ENCODE measurements at regions not wholly inside any gene's neighbourhood (a gene's known extent, or its start where the extent isn't known, plus 50 kb on each side); places are given as distances from the start of the nearest gene placed in this dataset.
A peak's percentile ranks its signal among the peaks of the same experiment; 100 is the strongest.

GRCh38 chr9:78539188-78539587 is 242.3 kb downstream of the PSAT1 start:
- WGBS, 2 experiments (ENCODE audit: extremely low coverage in 1 of 2, insufficient coverage in 1 of 2, insufficient read length in 1 of 2, insufficient replicate concordance in 2 of 2, low coverage in 1 of 2, low lambda C conversion rate in 2 of 2, missing lambda C conversion rate in 1 of 2), result 95% methylated on average over 3 of the region's 3 CpGs; no CpG with 5 or more reads in 1 of the 2 experiments
- Histone ChIP-seq H3K4me2 (ENCODE audit: insufficient read depth in 1 of 2, low read depth in 2 of 2, low read length in 2 of 2) (no peak overlapping the region), H3K9me3 (ENCODE audit: insufficient read depth in 2 of 2, low read depth in 1 of 2, low read length in 1 of 2) (no peaks in the 10 kb centered on the region), H2BK5ac (ENCODE audit: low read depth, low read length) (no peak overlapping the region), H2BK20ac (ENCODE audit: low read length) (no peak overlapping the region; the same call in 1 of the 2 replicates), H3K27me3 (replicated peaks in 1 of 4; ENCODE audit: control insufficient read depth in 3 of 4, extremely low read depth in 1 of 4, insufficient read depth in 3 of 4, low read length in 3 of 4) (no peaks in the 10 kb centered on the region), H3K23ac (ENCODE audit: insufficient read length) (no peak overlapping the region), H4K5ac (ENCODE audit: insufficient read length, low read depth, low read length) (no peak overlapping the region), H3K14ac (ENCODE audit: insufficient read length) (no peak overlapping the region), H3K9ac (replicated peaks in 1 of 4; ENCODE audit: extremely low read depth in 1 of 4, low read depth in 3 of 4, low read length in 3 of 4) (no peak overlapping the region), H2BK15ac (ENCODE audit: low read length) (no peak overlapping the region), H3K23me2 (ENCODE audit: low read depth, low read length) (no peaks in the 10 kb centered on the region), H3K36me3 (ENCODE audit: control insufficient read depth in 2 of 4, insufficient read depth in 4 of 4, low read length in 3 of 4) (no peaks in the 10 kb centered on the region), H2AK5ac (ENCODE audit: low read depth, low read length) (no peak overlapping the region), H3K79me1 (ENCODE audit: low read depth, low read length) (no peaks in the 10 kb centered on the region), H3K56ac (replicated peaks; ENCODE audit: insufficient read length, low read depth, low read length) (no peak overlapping the region), H3K4me3 (ENCODE audit: extremely low read depth in 1 of 4, insufficient read depth in 2 of 4, low read depth in 3 of 4, low read length in 4 of 4) (no peak overlapping the region), H4K20me1 (replicated peaks in 1 of 2; ENCODE audit: control insufficient read depth in 1 of 2, insufficient read depth in 2 of 2, low read length in 2 of 2) (no peaks in the 10 kb centered on the region), H4K91ac (replicated peaks; ENCODE audit: insufficient read length, low read length) (peak overlapping the region; percentile 17), H3K18ac (ENCODE audit: extremely low read depth, low read length) (no peak overlapping the region), H3K79me2 (ENCODE audit: control insufficient read depth in 1 of 2, insufficient read depth in 2 of 2, low read length in 2 of 2) (no peaks in the 10 kb centered on the region), H3K4ac (replicated peaks; ENCODE audit: insufficient read length, low read depth, low read length) (no peak overlapping the region), H4K8ac (ENCODE audit: extremely low read depth, insufficient read depth, low read length) (no peak overlapping the region), H2AFZ (ENCODE audit: low read length) (no peak overlapping the region), H3K4me1 (replicated peaks in 1 of 4; ENCODE audit: control insufficient read depth in 3 of 4, insufficient read depth in 4 of 4, low read length in 3 of 4) (peaks cover 5 to 18% (median 10%) of the 10 kb centered on the region in 4 experiments), H3K27ac (ENCODE audit: low read depth, low read length) (no peak overlapping the region), H2BK12ac (ENCODE audit: low read depth, low read length) (no peak overlapping the region), H2BK120ac (replicated peaks; ENCODE audit: low read depth, low read length) (no peak overlapping the region)
- POLR2A ChIA-PET (ENCODE audit: partially characterized antibody), result no interaction called here
- DNase-seq (ENCODE audit: low read depth in 1 of 2, low spot score in 2 of 2) (no peak), FAIRE-seq (no peak)
- CTCF ChIA-PET (ENCODE audit: partially characterized antibody), result interaction anchor here (0.6 to 1.5 kb wide), 3 partner anchors 31 to 100 kb away, joined by 3 to 7 read pairs (median 4); no protein-coding TSS in a partner anchor
- no peak for TF ChIP-seq EGR1 (IDR thresholded peaks at IDR 0.05; ENCODE audit: borderline replicate concordance, low read depth, low read length)
- TF ChIP-seq CHD1 (IDR thresholded peaks at IDR 0.05; ENCODE audit: low read depth, low read length), result no peak
- TF ChIP-seq TEAD4 (IDR thresholded peaks at IDR 0.05; ENCODE audit: low read depth, low read length), result no peak
- no peak for TF ChIP-seq CBX8 (IDR thresholded peaks at IDR 0.05; ENCODE audit: borderline replicate concordance, low read depth, low read length)
- no peak for TF ChIP-seq SP4 (IDR thresholded peaks at IDR 0.05; ENCODE audit: low read length)
- TF ChIP-seq KDM1A (IDR thresholded peaks at IDR 0.05; ENCODE audit: borderline replicate concordance, low read length), result no peak
- no peak for TF ChIP-seq SP2 (IDR thresholded peaks at IDR 0.05; ENCODE audit: low read length)
- TF ChIP-seq GABPA (IDR thresholded peaks at IDR 0.05; ENCODE audit: borderline replicate concordance, insufficient read depth, low read length), result no peak
- no peak for TF ChIP-seq EZH2 (IDR thresholded peaks at IDR 0.05; ENCODE audit: low read depth, low read length, severe bottlenecking)
- no peak for TF ChIP-seq YY1 (IDR thresholded peaks at IDR 0.05; ENCODE audit: low read depth, low read length)
- no peak for TF ChIP-seq RNF2 (IDR thresholded peaks at IDR 0.05; ENCODE audit: borderline replicate concordance, low read depth, low read length, missing control alignments, poor library complexity, severe bottlenecking)
- no peak for TF ChIP-seq BRCA1 (IDR thresholded peaks at IDR 0.05; ENCODE audit: low read depth, low read length)
- TF ChIP-seq TBP (IDR thresholded peaks at IDR 0.05; ENCODE audit: low read depth, low read length), result no peak
- no peak for TF ChIP-seq CTBP2 (IDR thresholded peaks at IDR 0.05; ENCODE audit: borderline replicate concordance, insufficient read depth, insufficient read length, low read length)
- TF ChIP-seq MAFK (IDR thresholded peaks at IDR 0.05; ENCODE audit: low read depth, low read length), result no peak
- TF ChIP-seq RFX5 (IDR thresholded peaks at IDR 0.05; ENCODE audit: borderline replicate concordance, low read depth, low read length), result no peak
